Nephron progenitor cell (in vitro differentiated cells): ENCODE measurements at regions not wholly inside any gene's neighbourhood (a gene's known extent, or its start where the extent isn't known, plus 50 kb on each side); places are given as distances from the start of the nearest gene placed in this dataset.
"Not testable (repeated sequence)": the region's sequence is repeated elsewhere in the genome, so short reads cannot be mapped to it uniquely, and the experiment has no call there.

ENCODE experiments used
- DNase-seq: peaks from one replicate; pipeline ENCODE4 v3.0.0; 2021
- H3K27ac Mint-ChIP-seq: 2 replicates; pipeline ENCODE4 v1.8.0; 2021; ENCODE audit warnings: mild to moderate bottlenecking, moderate library complexity, mixed read lengths
- H3K27me3 Mint-ChIP-seq: 2 replicates; pipeline ENCODE4 v1.8.0; 2021; ENCODE audit warnings: mild to moderate bottlenecking, low read depth, mixed read lengths; ENCODE audit not compliant: poor library complexity
- H3K36me3 Mint-ChIP-seq: 2 replicates; pipeline ENCODE4 v1.8.0; 2021; ENCODE audit warnings: low read depth, mixed read lengths
- H3K4me1 Mint-ChIP-seq: 2 replicates; pipeline ENCODE4 v1.8.0; 2021; ENCODE audit warnings: mixed read lengths
- H3K4me3 Mint-ChIP-seq: 2 replicates; pipeline ENCODE4 v1.8.0; 2021; ENCODE audit warnings: mild to moderate bottlenecking, moderate library complexity, mixed read lengths
- H3K9me3 Mint-ChIP-seq: 2 replicates; pipeline ENCODE4 v1.8.0; 2021; ENCODE audit warnings: mild to moderate bottlenecking, moderate library complexity, mixed read lengths
- CTCF ChIP-seq: fragments of 200-600 bp; sonication (generic); IDR thresholded peaks from 2 replicates; pipeline ENCODE4 v1.5.0; 2021; ENCODE audit warnings: antibody characterized with exemption

GRCh38 chr1:222905151-222905550, 90.3 kb downstream of the DISP1 start:
- Mint-ChIP-seq H3K4me1 (no peaks in the 10 kb centered on the region), H3K9me3 (no peaks in the 10 kb centered on the region), H3K27me3 (no peaks in the 10 kb centered on the region), H3K36me3 (peaks cover 24% of the 10 kb centered on the region), H3K4me3 (no peak overlapping the region), H3K27ac (no peak overlapping the region)
- DNase-seq: no peak
- TF ChIP-seq CTCF: no peak

- not testable (repeated sequence) for H3K9me3 Mint-ChIP-seq, DNase-seq, H3K4me1 Mint-ChIP-seq, H3K27me3 Mint-ChIP-seq, H3K27ac Mint-ChIP-seq, H3K4me3 Mint-ChIP-seq
- H3K36me3 Mint-ChIP-seq: peaks cover 17% of the 10 kb centered on the region
Observed at GRCh38 chr1:222906271-222906739, 91.5 kb downstream of the DISP1 start.

DNA sequence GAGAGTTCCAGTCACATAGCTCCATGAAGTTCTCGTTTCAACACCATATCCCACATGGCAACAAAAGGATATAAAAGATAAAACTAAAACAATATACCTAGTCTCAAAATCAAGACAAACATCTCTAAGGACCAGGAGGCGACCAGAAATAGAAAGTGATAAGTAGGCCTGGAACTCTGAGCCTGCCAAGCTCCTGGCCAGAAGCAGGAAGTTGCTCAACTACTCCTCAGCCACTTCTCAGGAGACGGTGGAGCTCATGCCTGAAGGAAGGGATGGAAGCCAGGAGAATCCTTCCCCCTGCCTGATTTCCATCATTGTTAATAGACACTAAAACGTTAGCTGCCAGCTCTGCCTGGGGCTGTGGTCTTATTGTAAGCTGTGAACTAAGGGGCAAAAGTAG, 94.7 kb downstream of the DISP1 start:
- no peak for DNase-seq
- Mint-ChIP-seq H3K27ac (no peak overlapping the region), H3K36me3 (peaks cover 7% of the 10 kb centered on the region), H3K4me1 (no peaks in the 10 kb centered on the region), H3K27me3 (no peaks in the 10 kb centered on the region), H3K9me3 (no peaks in the 10 kb centered on the region), H3K4me3 (no peak overlapping the region)
- TF ChIP-seq CTCF: no peak

DNA sequence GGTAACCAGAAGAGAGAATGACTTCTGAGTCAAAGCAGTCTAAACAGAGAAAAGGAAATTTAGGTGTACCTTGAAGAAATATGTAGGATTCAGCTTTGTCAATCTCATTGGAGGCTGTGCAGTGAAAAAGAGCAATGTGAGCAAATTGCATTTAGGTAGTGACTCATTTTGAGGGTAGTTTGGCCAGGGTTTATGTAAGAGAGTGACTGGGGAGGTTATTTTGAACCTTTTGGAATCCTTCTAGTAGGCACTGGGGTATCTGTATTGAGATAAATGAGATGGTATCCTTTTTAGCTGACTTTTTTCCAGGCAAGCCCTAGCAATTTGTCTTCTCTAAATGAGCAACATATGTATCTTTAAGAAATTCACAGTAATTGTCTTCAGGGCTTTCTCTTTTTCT, 95.9 kb downstream of the DISP1 start:
- Mint-ChIP-seq H3K36me3 (peaks cover 7% of the 10 kb centered on the region), H3K9me3 (no peaks in the 10 kb centered on the region), H3K4me1 (no peaks in the 10 kb centered on the region), H3K4me3 (no peak overlapping the region), H3K27ac (no peak overlapping the region), H3K27me3 (no peaks in the 10 kb centered on the region)
- no peak for DNase-seq
- TF ChIP-seq CTCF: no peak

GRCh38 chr1:222911866-222912265, 97.0 kb downstream of the DISP1 start:
- H3K4me3 Mint-ChIP-seq: no peak overlapping the region
- no peak for DNase-seq
- H3K4me1 Mint-ChIP-seq: no peaks in the 10 kb centered on the region
- peaks cover 3% of the 10 kb centered on the region for H3K9me3 Mint-ChIP-seq
- no peaks in the 10 kb centered on the region for H3K27me3 Mint-ChIP-seq
- H3K36me3 Mint-ChIP-seq: peaks cover 10% of the 10 kb centered on the region
- H3K27ac Mint-ChIP-seq: no peak overlapping the region
- TF ChIP-seq CTCF: no peak

- no peak for TF ChIP-seq CTCF
- H3K4me1 Mint-ChIP-seq: no peaks in the 10 kb centered on the region
- H3K27me3 Mint-ChIP-seq: no peaks in the 10 kb centered on the region
- H3K4me3 Mint-ChIP-seq: no peak overlapping the region
- peaks cover 13% of the 10 kb centered on the region for H3K36me3 Mint-ChIP-seq
- no peak overlapping the region for H3K27ac Mint-ChIP-seq
- H3K9me3 Mint-ChIP-seq: peaks cover 11% of the 10 kb centered on the region
- no peak for DNase-seq
Observed at GRCh38 chr1:222912730-222913129, 97.9 kb downstream of the DISP1 start.
